K562 (cell line): ENCODE measurements at regions not wholly inside any gene's neighbourhood (a gene's known extent, or its start where the extent isn't known, plus 50 kb on each side); places are given as distances from the start of the nearest gene placed in this dataset.

Source experiments
- ATAC-seq: fragments of 200-7000 bp; cut with Tn5 transposase; 3 replicates; pipeline ENCODE4 v1.9.1; 2020; ENCODE audit warnings: moderate library complexity
- BruUV-seq: library from RNA; stranded (reverse); fragments of 400-500 nt; replicated peaks from 2 replicates; lab custom pipeline; 2021; lab: Mats Ljungman, UMichigan
- CTCF ChIA-PET: fragments of 300-600 bp; formaldehyde crosslinking; extraction: SDS; loops from one replicate; lab custom pipeline; 2021; ENCODE audit warnings: low intra/inter-chr PET ratio; lab: Yijun Ruan, JAX
- POLR2A ChIA-PET: fragments of 300-600, 350-650 bp; sonication (Branson Sonifier 250); formaldehyde crosslinking; extraction: SDS; loops from one replicate; lab custom pipeline; 2021; ENCODE audit warnings: antibody characterized with exemption, inconsistent platforms; lab: Yijun Ruan, JAX
- DNase-seq, 4 experiments: peaks; one replicate each; pipeline versions ENCODE4 v3.0.0 to v3.0.0-alpha.2; 2011 to 2018; ENCODE audit warnings: low spot score in 3 of 4, mixed read lengths in 3 of 4; ENCODE audit errors: extremely low read depth in 1 of 4
- FAIRE-seq: peaks from 2 replicates; lab custom pipeline; 2011; peaks lifted over from hg19 to GRCh38; lab: Jason Lieb, UNC
- H2AFZ ChIP-seq: 2 replicates; pipeline ENCODE4 v1.6.0; 2011; ENCODE audit warnings: low read depth, low read length, control low read depth, inconsistent platforms
- H3K27ac ChIP-seq: fragments of 200-600 bp; 3 replicates; pipeline ENCODE4 v1.8.0; 2011; ENCODE audit warnings: low read depth, mild to moderate bottlenecking, control low read depth, inconsistent platforms, low read length, moderate library complexity, mixed read lengths; ENCODE audit errors: extremely low read depth
- H3K27me3 ChIP-seq, 2 experiments: fragments of 300-600 bp in 1 of 2; 2 replicates in 1 of 2; 3 replicates in 1 of 2; pipeline versions ENCODE4 v1.6.0 to v1.8.0; 2011; ENCODE audit warnings: inconsistent platforms in 2 of 2, low read length in 2 of 2, mild to moderate bottlenecking in 1 of 2, mixed read lengths in 1 of 2, moderate library complexity in 1 of 2; ENCODE audit not compliant: control insufficient read depth in 2 of 2, insufficient read depth in 2 of 2
- H3K36me3 ChIP-seq: fragments of 300-600 bp; 3 replicates; pipeline ENCODE4 v1.8.0; 2011; ENCODE audit warnings: mild to moderate bottlenecking, low read length, inconsistent platforms; ENCODE audit not compliant: control insufficient read depth, insufficient read depth
- H3K4me1 ChIP-seq, 2 experiments: fragments of 200-600 bp in 1 of 2; replicated peaks in 1 of 2; 2 replicates in 1 of 2; 3 replicates in 1 of 2; pipeline versions ENCODE4 v1.5.1 to v1.8.0; 2011; ENCODE audit warnings: inconsistent platforms in 2 of 2, low read length in 2 of 2, mild to moderate bottlenecking in 1 of 2, mixed read lengths in 1 of 2, moderate library complexity in 1 of 2; ENCODE audit not compliant: control insufficient read depth in 2 of 2, insufficient read depth in 2 of 2
- H3K4me2 ChIP-seq: 2 replicates; pipeline ENCODE4 v1.6.1; 2011; ENCODE audit warnings: low read length, control low read depth, inconsistent platforms, mixed read lengths; ENCODE audit not compliant: insufficient read depth
- H3K4me3 ChIP-seq: fragments of 200-600 bp; sonication (generic), shearing (Covaris generic); 2 replicates; pipeline ENCODE4 v1.5.1; 2016; ENCODE audit warnings: control low read depth, inconsistent platforms
- H3K79me2 ChIP-seq: fragments of 200-600 bp; 3 replicates; pipeline ENCODE4 v1.8.0; 2011; ENCODE audit warnings: low read length, inconsistent platforms; ENCODE audit not compliant: control insufficient read depth, insufficient read depth
- H3K9ac ChIP-seq, 2 experiments: 2 replicates each; pipeline versions ENCODE4 v1.6.0 to v1.6.1; 2011; ENCODE audit warnings: low read depth in 2 of 2, low read length in 2 of 2, control low read depth in 1 of 2, inconsistent platforms in 1 of 2, mild to moderate bottlenecking in 1 of 2, mixed read lengths in 1 of 2; ENCODE audit not compliant: insufficient read depth in 1 of 2
- H3K9me1 ChIP-seq: one replicate; pipeline ENCODE4 v1.6.0; 2011; ENCODE audit warnings: inconsistent platforms, mild to moderate bottlenecking, low read length, moderate library complexity; ENCODE audit not compliant: control insufficient read depth, insufficient read depth
- H3K9me3 ChIP-seq: replicated peaks from 2 replicates; pipeline ENCODE4 v1.5.1; 2011; ENCODE audit warnings: low read depth, low read length, inconsistent platforms; ENCODE audit not compliant: control insufficient read depth, insufficient read depth
- H4K20me1 ChIP-seq: replicated peaks from 2 replicates; pipeline ENCODE4 v1.6.1; 2011; ENCODE audit warnings: low read length, inconsistent platforms, mixed read lengths; ENCODE audit not compliant: control insufficient read depth, insufficient read depth
- BHLHE40 ChIP-seq: IDR thresholded peaks from 2 replicates; pipeline ENCODE4 v1.6.1; 2011; ENCODE audit warnings: low read length, improper control_type of control experiment
- CBFA2T3 ChIP-seq: fragments of 450-650 bp; IDR thresholded peaks from 2 replicates; pipeline ENCODE4 v1.6.1; 2017
- GATAD2A ChIP-seq: fragments of 450-650 bp; IDR thresholded peaks from 2 replicates; pipeline ENCODE4 v1.6.1; 2017
- IRF2 ChIP-seq: sonication (generic); formaldehyde crosslinking; IDR thresholded peaks from 2 replicates; pipeline ENCODE4 v1.8.1; 2022; ENCODE audit warnings: mild to moderate bottlenecking, missing genetic modification reagents
- MAFG ChIP-seq: fragments of 450-650 bp; conservative IDR thresholded peaks from 2 replicates; pipeline ENCODE4 v1.6.1; 2016; ENCODE audit warnings: missing genetic modification characterization, missing compliant biosample characterization
- MCM3 ChIP-seq: fragments of 450-650 bp; IDR thresholded peaks from 2 replicates; pipeline ENCODE4 v1.6.1; 2016
- MCM5 ChIP-seq: fragments of 450-650 bp; IDR thresholded peaks from 2 replicates; pipeline ENCODE4 v1.6.1; 2016; ENCODE audit warnings: low read depth
- MEF2A ChIP-seq: IDR thresholded peaks from 2 replicates; pipeline ENCODE4 v1.6.1; 2011; ENCODE audit warnings: low read depth, mild to moderate bottlenecking, low read length, moderate library complexity; ENCODE audit not compliant: control insufficient read depth
- MYNN ChIP-seq, 2 experiments: sonication (generic); formaldehyde crosslinking in 1 of 2; IDR thresholded peaks; 2 replicates each; pipeline versions ENCODE4 v1.5.0 to v1.6.1; 2016 to 2020; ENCODE audit warnings: antibody characterized with exemption in 1 of 2, missing genetic modification reagents in 1 of 2
- NCOR1 ChIP-seq: fragments of 450-650 bp; IDR thresholded peaks from 2 replicates; pipeline ENCODE4 v1.6.1; 2016; ENCODE audit warnings: mild to moderate bottlenecking, moderate library complexity
- PURB ChIP-seq: sonication (generic); formaldehyde crosslinking; IDR thresholded peaks from 2 replicates; pipeline ENCODE4 v1.9.0; 2021; ENCODE audit warnings: low read depth, mild to moderate bottlenecking, missing genetic modification reagents
- RBM15 ChIP-seq: fragments of 200-400 bp; formaldehyde crosslinking; IDR thresholded peaks from 2 replicates; pipeline ENCODE4 v1.6.1; 2018; ENCODE audit warnings: mild to moderate bottlenecking, low read length, moderate library complexity; ENCODE audit not compliant: insufficient read depth
- SETDB1 ChIP-seq: IDR thresholded peaks from one replicate; pipeline ENCODE4 v1.6.1; 2012; ENCODE audit warnings: low read length, control low read depth, inconsistent platforms
- SREBF2 ChIP-seq: sonication (generic); formaldehyde crosslinking; IDR thresholded peaks from 2 replicates; pipeline ENCODE4 v1.4.0; 2020; ENCODE audit warnings: mild to moderate bottlenecking, missing genetic modification reagents
- STAG1 ChIP-seq: sonication (generic); formaldehyde crosslinking; IDR thresholded peaks from 2 replicates; pipeline ENCODE4 v1.5.0; 2020; ENCODE audit warnings: missing genetic modification reagents, borderline replicate concordance
- UBTF ChIP-seq, 2 experiments: IDR thresholded peaks; 2 replicates each; pipeline ENCODE4 v1.6.1; 2012; ENCODE audit warnings: improper control_type of control experiment in 2 of 2, low read depth in 2 of 2, low read length in 2 of 2, borderline replicate concordance in 1 of 2
- WHSC1 ChIP-seq: IDR thresholded peaks from one replicate; pipeline ENCODE4 v1.6.1; 2012; ENCODE audit warnings: low read length, control low read depth, inconsistent platforms
- ZFPM2 ChIP-seq: fragments of 250-450 bp; sonication (Bioruptor Pico); IDR thresholded peaks from 2 replicates; pipeline ENCODE4 v1.5.1; 2022; ENCODE audit warnings: mild to moderate bottlenecking
- ZNF197 ChIP-seq: fragments of 200-800 bp; sonication (Bioruptor generic); IDR thresholded peaks from 2 replicates; pipeline ENCODE4 v1.6.1; 2016; ENCODE audit warnings: low read depth, missing genetic modification characterization, missing compliant biosample characterization
- ZNF778 ChIP-seq: fragments of 450-650 bp; formaldehyde crosslinking; IDR thresholded peaks from 2 replicates; pipeline ENCODE4 v1.4.0; 2020; ENCODE audit warnings: mild to moderate bottlenecking, moderate library complexity
- WGBS: fragments of 100-300 bp; shearing (Covaris generic); methylation state at CpG from one replicate; pipeline ENCODE4 v1.1.6; 2016; ENCODE audit warnings: low coverage, mixed read lengths; ENCODE audit not compliant: insufficient coverage; ENCODE audit errors: missing lambda C conversion rate; 5-methylcytosine and 5-hydroxymethylcytosine counted together
- in situ Hi-C: fragments of 300-500 bp; cut with MboI; formaldehyde crosslinking; loops from 4 replicates; pipeline ENCODE4 v1.15.0; 2018; ENCODE audit warnings: inconsistent platforms, mixed read lengths
- intact Hi-C: fragments of 100-400 bp; cut with micrococcal nuclease; formaldehyde crosslinking; loops from 2 replicates; pipeline ENCODE4 v1.14.2; 2022

- Histone ChIP-seq H3K9me3 (no peaks in the 10 kb centered on the region), H3K9me1 (no peaks in the 10 kb centered on the region), H3K4me2 (no peak overlapping the region), H2AFZ (no peak overlapping the region), H4K20me1 (no peaks in the 10 kb centered on the region), H3K36me3 (no peaks in the 10 kb centered on the region), H3K4me3 (no peak overlapping the region), H3K9ac (no peak overlapping the region), H3K27me3 (peaks cover 5 to 7% of the 10 kb centered on the region in 2 experiments; a peak in 4 of 5 replicates), H3K79me2 (no peaks in the 10 kb centered on the region), H3K4me1 (no peaks in the 10 kb centered on the region), H3K27ac (no peak overlapping the region)
- no TSS peak for BruUV-seq
- intact Hi-C loops (no loop called here), in situ Hi-C loops (no loop called here)
- ChIA-PET POLR2A (no interaction called here), CTCF (no interaction called here)
- no peak for DNase-seq
- FAIRE-seq: no peak
- no peak for TF ChIP-seq IRF2 (CRISPR knock-in tag)
- no peak for TF ChIP-seq MCM3
- TF ChIP-seq RBM15: no peak
- no peak for TF ChIP-seq NCOR1
- no peak for TF ChIP-seq UBTF (IDR thresholded peaks at IDR 0.05; ENCODE audit: borderline replicate concordance in 1 of 2, low read depth in 2 of 2, low read length in 2 of 2)
- TF ChIP-seq PURB: no peak
- no peak for TF ChIP-seq MYNN (IDR thresholded peaks at IDR 0.05)
- TF ChIP-seq MYNN (CRISPR knock-in tag; IDR thresholded peaks at IDR 0.05): no peak
- TF ChIP-seq WHSC1: no peak
- no peak for TF ChIP-seq MAFG (tag)
- no peak for TF ChIP-seq ZFPM2 (CRISPR knock-in tag)
- no peak for TF ChIP-seq CBFA2T3
- TF ChIP-seq STAG1 (CRISPR knock-in tag): no peak
- no peak for TF ChIP-seq MEF2A
- no peak for TF ChIP-seq ZNF197
- TF ChIP-seq MCM5: no peak
- no peak for TF ChIP-seq BHLHE40
- no peak for TF ChIP-seq GATAD2A
- no peak for TF ChIP-seq SREBF2 (CRISPR knock-in tag)
- TF ChIP-seq SETDB1: no peak
- no peak for TF ChIP-seq ZNF778 (CRISPR knock-in tag)
- ATAC-seq: no peak
- 0% methylated on average over 3 of the region's 3 CpGs for WGBS
Measured at GRCh38 chr1:230587061-230587460, 55.2 kb upstream of the COG2 start.
